HG02610 (cell line): ENCODE measurements at regions not wholly inside any gene's neighbourhood (a gene's known extent, or its start where the extent isn't known, plus 50 kb on each side); places are given as distances from the start of the nearest gene placed in this dataset.
"Not testable (repeated sequence)": the region's sequence is repeated elsewhere in the genome, so short reads cannot be mapped to it uniquely, and the experiment has no call there.

ENCODE experiments used
- ATAC-seq: cut with Tn5 transposase; IDR thresholded peaks from one replicate; pipeline ENCODE4 v1.9.1; 2021; ENCODE audit warnings: mild to moderate bottlenecking, moderate library complexity; ENCODE audit not compliant: unreplicated experiment

- ATAC-seq: no peak
Observed at GRCh38 chr18:1392865-1393734, 488.4 kb downstream of the ADCYAP1 start.

GRCh38 chr18:1393929-1394328, 489.3 kb downstream of the ADCYAP1 start:
- ATAC-seq: no peak

GRCh38 chr18:1394426-1394825, 489.8 kb downstream of the ADCYAP1 start:
- no peak for ATAC-seq

- no peak for ATAC-seq
Observed at GRCh38 chr18:1394966-1395365, 490.3 kb downstream of the ADCYAP1 start.

GRCh38 chr18:1408376-1408775, 503.7 kb downstream of the ADCYAP1 start:
- no peak for ATAC-seq

GRCh38 chr18:1412655-1413322, 508.1 kb downstream of the ADCYAP1 start:
- no peak for ATAC-seq

- ATAC-seq: no peak
Observed at GRCh38 chr18:1413323-1413675, 508.6 kb downstream of the ADCYAP1 start.

- no peak for ATAC-seq
Observed at GRCh38 chr18:1416074-1416473, 511.4 kb downstream of the ADCYAP1 start.

GRCh38 chr18:1421502-1421901, 516.8 kb downstream of the ADCYAP1 start:
- no peak for ATAC-seq

GRCh38 chr18:1422634-1423033, 518.0 kb downstream of the ADCYAP1 start:
- ATAC-seq: no peak

- no peak for ATAC-seq
Observed at GRCh38 chr18:1425679-1426078, 521.0 kb downstream of the ADCYAP1 start.

GRCh38 chr18:1435487-1435886, 530.8 kb downstream of the ADCYAP1 start:
- ATAC-seq: no peak

GRCh38 chr18:1436199-1436598, 531.5 kb downstream of the ADCYAP1 start:
- no peak for ATAC-seq

GRCh38 chr18:1438458-1438910, 533.8 kb downstream of the ADCYAP1 start:
- no peak for ATAC-seq

- ATAC-seq: no peak
Observed at GRCh38 chr18:1438967-1439366, 534.3 kb downstream of the ADCYAP1 start.

- not testable (repeated sequence) for ATAC-seq
Observed at GRCh38 chr18:1444062-1444461, 539.4 kb downstream of the ADCYAP1 start.

GRCh38 chr18:1446765-1447164, 542.1 kb downstream of the ADCYAP1 start:
- no peak for ATAC-seq

- ATAC-seq: no peak
Observed at GRCh38 chr18:1452821-1453220, 548.1 kb downstream of the ADCYAP1 start.

- no peak for ATAC-seq
Observed at GRCh38 chr18:1455605-1456004, 550.9 kb downstream of the ADCYAP1 start.

GRCh38 chr18:1458547-1458946, 553.9 kb downstream of the ADCYAP1 start:
- no peak for ATAC-seq

- ATAC-seq: no peak
Observed at GRCh38 chr18:1463981-1464380, 559.3 kb downstream of the ADCYAP1 start.
